ENCODE measurements at regions not wholly inside any gene's neighbourhood (a gene's known extent, or its start where the extent isn't known, plus 50 kb on each side); places are given as distances from the start of the nearest gene placed in this dataset.

DNA sequence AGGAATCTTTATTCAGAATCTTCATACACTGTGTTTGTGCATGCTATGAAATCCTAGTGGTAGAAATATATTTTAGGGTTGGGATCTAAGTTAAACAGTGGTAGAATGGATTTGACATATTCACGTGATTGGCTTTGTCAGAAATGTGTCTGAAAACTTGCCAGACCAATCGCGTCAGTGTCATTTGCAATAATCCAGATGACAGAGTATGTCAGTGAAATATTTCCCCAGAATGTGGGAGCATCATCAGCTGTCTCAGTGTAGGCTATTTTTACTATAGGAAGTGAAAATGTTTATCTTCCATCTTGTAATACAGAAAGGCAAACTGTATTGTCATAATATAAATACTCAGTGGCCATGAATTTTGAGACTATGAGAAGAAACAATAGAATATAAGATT is 220.6 kb upstream of the EDIL3 start:
- no peaks in the 10 kb centered on the region for H4K20me1 ChIP-seq (ENCODE audit: insufficient read depth)
- H3K27me3 ChIP-seq (ENCODE audit: insufficient read depth, low read depth, low read length) = no peaks in the 10 kb centered on the region
- no peak overlapping the region for H3K9ac ChIP-seq (ENCODE audit: low read length)
- H3K4me2 ChIP-seq (ENCODE audit: low read length) = no peak overlapping the region
- H2AFZ ChIP-seq (ENCODE audit: low read depth, low read length) = no peak overlapping the region
- H3K9me2 ChIP-seq (ENCODE audit: insufficient read depth, low read length) = no peaks in the 10 kb centered on the region
- H3K79me2 ChIP-seq (replicated peaks; ENCODE audit: insufficient read depth, low read length) = no peaks in the 10 kb centered on the region
- no peak overlapping the region for H3K4me3 ChIP-seq (ENCODE audit: low read length)
- no peaks in the 10 kb centered on the region for H3K9me3 ChIP-seq (ENCODE audit: low read length)
- no peaks in the 10 kb centered on the region for H3K36me3 ChIP-seq (ENCODE audit: insufficient read depth, low read length)
- no peak overlapping the region for H3K27ac ChIP-seq (ENCODE audit: low read length)
- no peaks in the 10 kb centered on the region for H3F3A ChIP-seq (ENCODE audit: insufficient read depth, low read length, poor library complexity, severe bottlenecking)
- TF ChIP-seq, protein P1, sequence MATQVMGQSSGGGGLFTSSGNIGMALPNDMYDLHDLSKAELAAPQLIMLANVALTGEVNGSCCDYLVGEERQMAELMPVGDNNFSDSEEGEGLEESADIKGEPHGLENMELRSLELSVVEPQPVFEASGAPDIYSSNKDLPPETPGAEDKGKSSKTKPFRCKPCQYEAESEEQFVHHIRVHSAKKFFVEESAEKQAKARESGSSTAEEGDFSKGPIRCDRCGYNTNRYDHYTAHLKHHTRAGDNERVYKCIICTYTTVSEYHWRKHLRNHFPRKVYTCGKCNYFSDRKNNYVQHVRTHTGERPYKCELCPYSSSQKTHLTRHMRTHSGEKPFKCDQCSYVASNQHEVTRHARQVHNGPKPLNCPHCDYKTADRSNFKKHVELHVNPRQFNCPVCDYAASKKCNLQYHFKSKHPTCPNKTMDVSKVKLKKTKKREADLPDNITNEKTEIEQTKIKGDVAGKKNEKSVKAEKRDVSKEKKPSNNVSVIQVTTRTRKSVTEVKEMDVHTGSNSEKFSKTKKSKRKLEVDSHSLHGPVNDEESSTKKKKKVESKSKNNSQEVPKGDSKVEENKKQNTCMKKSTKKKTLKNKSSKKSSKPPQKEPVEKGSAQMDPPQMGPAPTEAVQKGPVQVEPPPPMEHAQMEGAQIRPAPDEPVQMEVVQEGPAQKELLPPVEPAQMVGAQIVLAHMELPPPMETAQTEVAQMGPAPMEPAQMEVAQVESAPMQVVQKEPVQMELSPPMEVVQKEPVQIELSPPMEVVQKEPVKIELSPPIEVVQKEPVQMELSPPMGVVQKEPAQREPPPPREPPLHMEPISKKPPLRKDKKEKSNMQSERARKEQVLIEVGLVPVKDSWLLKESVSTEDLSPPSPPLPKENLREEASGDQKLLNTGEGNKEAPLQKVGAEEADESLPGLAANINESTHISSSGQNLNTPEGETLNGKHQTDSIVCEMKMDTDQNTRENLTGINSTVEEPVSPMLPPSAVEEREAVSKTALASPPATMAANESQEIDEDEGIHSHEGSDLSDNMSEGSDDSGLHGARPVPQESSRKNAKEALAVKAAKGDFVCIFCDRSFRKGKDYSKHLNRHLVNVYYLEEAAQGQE (IDR thresholded peaks at IDR 0.05; ENCODE audit: borderline replicate concordance) = no peak
- TF ChIP-seq POLR2AphosphoS5 (IDR thresholded peaks at IDR 0.05) (peak; percentile 70), SMC3 (conservative IDR thresholded peaks at IDR 0.05; ENCODE audit: poor library complexity) (no peak), MXI1 (conservative IDR thresholded peaks at IDR 0.05; ENCODE audit: poor library complexity, severe bottlenecking) (no peak), EZH2 (IDR thresholded peaks at IDR 0.05; ENCODE audit: borderline replicate concordance, insufficient read depth, low read length, poor library complexity, severe bottlenecking) (no peak), EP300 (conservative IDR thresholded peaks at IDR 0.05; ENCODE audit: poor library complexity, severe bottlenecking) (peak; percentile 95), TAF1 (IDR thresholded peaks at IDR 0.05; ENCODE audit: low read depth) (no peak), RAD21 (conservative IDR thresholded peaks at IDR 0.05) (no peak)
- TF ChIP-seq, protein P2, sequence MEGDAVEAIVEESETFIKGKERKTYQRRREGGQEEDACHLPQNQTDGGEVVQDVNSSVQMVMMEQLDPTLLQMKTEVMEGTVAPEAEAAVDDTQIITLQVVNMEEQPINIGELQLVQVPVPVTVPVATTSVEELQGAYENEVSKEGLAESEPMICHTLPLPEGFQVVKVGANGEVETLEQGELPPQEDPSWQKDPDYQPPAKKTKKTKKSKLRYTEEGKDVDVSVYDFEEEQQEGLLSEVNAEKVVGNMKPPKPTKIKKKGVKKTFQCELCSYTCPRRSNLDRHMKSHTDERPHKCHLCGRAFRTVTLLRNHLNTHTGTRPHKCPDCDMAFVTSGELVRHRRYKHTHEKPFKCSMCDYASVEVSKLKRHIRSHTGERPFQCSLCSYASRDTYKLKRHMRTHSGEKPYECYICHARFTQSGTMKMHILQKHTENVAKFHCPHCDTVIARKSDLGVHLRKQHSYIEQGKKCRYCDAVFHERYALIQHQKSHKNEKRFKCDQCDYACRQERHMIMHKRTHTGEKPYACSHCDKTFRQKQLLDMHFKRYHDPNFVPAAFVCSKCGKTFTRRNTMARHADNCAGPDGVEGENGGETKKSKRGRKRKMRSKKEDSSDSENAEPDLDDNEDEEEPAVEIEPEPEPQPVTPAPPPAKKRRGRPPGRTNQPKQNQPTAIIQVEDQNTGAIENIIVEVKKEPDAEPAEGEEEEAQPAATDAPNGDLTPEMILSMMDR (IDR thresholded peaks at IDR 0.05; ENCODE audit: poor library complexity, severe bottlenecking) = peak; percentile 10

DNA sequence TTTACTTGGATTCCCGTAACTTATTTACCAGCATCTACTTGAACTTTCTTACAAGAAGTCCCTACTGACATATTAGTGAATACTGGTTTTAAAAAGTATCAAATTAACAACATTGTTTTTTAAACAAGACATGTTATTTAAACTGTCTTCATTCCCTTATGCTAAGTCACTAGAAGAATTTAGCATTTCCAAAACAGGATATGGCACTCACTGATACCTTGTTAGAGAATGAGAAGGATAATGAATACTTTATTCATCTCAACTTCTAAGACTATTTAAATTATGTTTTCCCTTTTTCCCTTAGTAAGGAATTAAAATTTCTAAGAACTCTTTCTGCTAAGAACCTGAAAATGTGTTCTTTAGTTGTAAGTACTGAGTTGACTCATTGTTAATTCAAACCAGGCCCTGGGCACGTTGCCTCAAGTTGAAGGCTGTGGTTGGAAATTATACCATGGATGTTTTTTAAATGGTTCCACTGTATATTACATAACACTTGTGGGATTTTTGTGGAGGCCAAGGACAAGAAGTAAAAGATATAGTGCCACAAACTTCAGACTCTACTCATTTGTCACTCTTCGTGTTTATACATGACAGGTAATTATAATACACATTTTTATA is 219.0 kb upstream of the EDIL3 start:
- Histone ChIP-seq H3K9me3 (ENCODE audit: low read length) (no peaks in the 10 kb centered on the region), H3K9me2 (ENCODE audit: insufficient read depth, low read length) (no peaks in the 10 kb centered on the region), H3K27ac (ENCODE audit: low read length) (no peak overlapping the region), H3K27me3 (ENCODE audit: insufficient read depth, low read depth, low read length) (no peaks in the 10 kb centered on the region), H3K36me3 (ENCODE audit: insufficient read depth, low read length) (no peaks in the 10 kb centered on the region), H3F3A (ENCODE audit: insufficient read depth, low read length, poor library complexity, severe bottlenecking) (no peaks in the 10 kb centered on the region), H4K20me1 (ENCODE audit: insufficient read depth) (no peaks in the 10 kb centered on the region), H3K4me3 (ENCODE audit: low read length) (no peak overlapping the region), H2AFZ (ENCODE audit: low read depth, low read length) (no peak overlapping the region), H3K4me2 (ENCODE audit: low read length) (no peak overlapping the region), H3K9ac (ENCODE audit: low read length) (no peak overlapping the region), H3K79me2 (replicated peaks; ENCODE audit: insufficient read depth, low read length) (no peaks in the 10 kb centered on the region)
- TF ChIP-seq TAF1 (IDR thresholded peaks at IDR 0.05; ENCODE audit: low read depth) (no peak), MXI1 (conservative IDR thresholded peaks at IDR 0.05; ENCODE audit: poor library complexity, severe bottlenecking) (no peak), RAD21 (conservative IDR thresholded peaks at IDR 0.05) (no peak), POLR2AphosphoS5 (IDR thresholded peaks at IDR 0.05) (no peak), SMC3 (conservative IDR thresholded peaks at IDR 0.05; ENCODE audit: poor library complexity) (no peak), EZH2 (IDR thresholded peaks at IDR 0.05; ENCODE audit: borderline replicate concordance, insufficient read depth, low read length, poor library complexity, severe bottlenecking) (no peak), EP300 (conservative IDR thresholded peaks at IDR 0.05; ENCODE audit: poor library complexity, severe bottlenecking) (no peak)
- TF ChIP-seq, protein P2 (IDR thresholded peaks at IDR 0.05; ENCODE audit: poor library complexity, severe bottlenecking) = no peak
- TF ChIP-seq, protein P1 (IDR thresholded peaks at IDR 0.05; ENCODE audit: borderline replicate concordance) = no peak

All from neural cell (in vitro differentiated cells).